ENCODE measurements at regions not wholly inside any gene's neighbourhood (a gene's known extent, or its start where the extent isn't known, plus 50 kb on each side); places are given as distances from the start of the nearest gene placed in this dataset.

GRCh38 chr22:27019827-27020226 lies 362.4 kb downstream of the MIAT start:
- H3K4me3 ChIP-seq (ENCODE audit: low read length in 2 of 2): no peak overlapping the region
- H3K27me3 ChIP-seq (ENCODE audit: control insufficient read depth in 1 of 2, insufficient read depth in 2 of 2, low read length in 2 of 2): no peaks in the 10 kb centered on the region
- peaks cover 6% of the 10 kb centered on the region for H3K4me1 ChIP-seq (ENCODE audit: control insufficient read depth, insufficient read depth, low read length)
- H3K27ac ChIP-seq (ENCODE audit: low read length): peak overlapping the region; percentile 69
- H3K9ac ChIP-seq (ENCODE audit: low read length in 2 of 2): peak overlapping the region in 1 of 2 donors; percentile 18
- no peaks in the 10 kb centered on the region for H3K9me3 ChIP-seq (ENCODE audit: control insufficient read depth in 2 of 2, low read length in 2 of 2)
- no peaks in the 10 kb centered on the region for H3K36me3 ChIP-seq (ENCODE audit: control insufficient read depth in 2 of 2, insufficient read depth in 2 of 2, low read length in 2 of 2)

- Histone ChIP-seq H3K9me3 (ENCODE audit: control insufficient read depth in 2 of 2, low read length in 2 of 2) (no peaks in the 10 kb centered on the region), H3K4me1 (ENCODE audit: control insufficient read depth, insufficient read depth, low read length) (peaks cover 6% of the 10 kb centered on the region), H3K4me3 (ENCODE audit: low read length in 2 of 2) (no peak overlapping the region)
Observed at GRCh38 chr22:27022274-27022895, 365.0 kb downstream of the MIAT start.

GRCh38 chr22:27022896-27023361 lies 365.5 kb downstream of the MIAT start:
- Histone ChIP-seq H3K9ac (ENCODE audit: low read length in 2 of 2) (no peak overlapping the region), H3K4me3 (ENCODE audit: low read length in 2 of 2) (no peak overlapping the region), H3K4me1 (ENCODE audit: control insufficient read depth, insufficient read depth, low read length) (peaks cover 6% of the 10 kb centered on the region), H3K27ac (ENCODE audit: low read length) (no peak overlapping the region), H3K36me3 (ENCODE audit: control insufficient read depth in 2 of 2, insufficient read depth in 2 of 2, low read length in 2 of 2) (no peaks in the 10 kb centered on the region), H3K9me3 (ENCODE audit: control insufficient read depth in 2 of 2, low read length in 2 of 2) (no peaks in the 10 kb centered on the region), H3K27me3 (ENCODE audit: control insufficient read depth in 1 of 2, insufficient read depth in 2 of 2, low read length in 2 of 2) (no peaks in the 10 kb centered on the region)

More at GRCh38 chr22:27022274-27022895, 365.0 kb downstream of the MIAT start:
- Histone ChIP-seq H3K27me3 (ENCODE audit: control insufficient read depth in 1 of 2, insufficient read depth in 2 of 2, low read length in 2 of 2) (no peaks in the 10 kb centered on the region), H3K9ac (ENCODE audit: low read length in 2 of 2) (no peak overlapping the region), H3K27ac (ENCODE audit: low read length) (no peak overlapping the region), H3K36me3 (ENCODE audit: control insufficient read depth in 2 of 2, insufficient read depth in 2 of 2, low read length in 2 of 2) (no peaks in the 10 kb centered on the region)

- Histone ChIP-seq H3K36me3 (ENCODE audit: control insufficient read depth in 2 of 2, insufficient read depth in 2 of 2, low read length in 2 of 2) (no peaks in the 10 kb centered on the region), H3K9ac (ENCODE audit: low read length in 2 of 2) (no peak overlapping the region), H3K4me3 (ENCODE audit: low read length in 2 of 2) (no peak overlapping the region), H3K27ac (ENCODE audit: low read length) (no peak overlapping the region), H3K27me3 (ENCODE audit: control insufficient read depth in 1 of 2, insufficient read depth in 2 of 2, low read length in 2 of 2) (no peaks in the 10 kb centered on the region), H3K4me1 (ENCODE audit: control insufficient read depth, insufficient read depth, low read length) (peaks cover 6% of the 10 kb centered on the region), H3K9me3 (ENCODE audit: control insufficient read depth in 2 of 2, low read length in 2 of 2) (no peaks in the 10 kb centered on the region)
Observed at GRCh38 chr22:27023591-27023990, 366.2 kb downstream of the MIAT start.

GRCh38 chr22:27024982-27025381 lies 367.6 kb downstream of the MIAT start:
- H3K36me3 ChIP-seq (ENCODE audit: control insufficient read depth in 2 of 2, insufficient read depth in 2 of 2, low read length in 2 of 2): no peaks in the 10 kb centered on the region
- no peak overlapping the region for H3K27ac ChIP-seq (ENCODE audit: low read length)
- H3K4me3 ChIP-seq (ENCODE audit: low read length in 2 of 2): no peak overlapping the region
- no peaks in the 10 kb centered on the region for H3K27me3 ChIP-seq (ENCODE audit: control insufficient read depth in 1 of 2, insufficient read depth in 2 of 2, low read length in 2 of 2)
- H3K9me3 ChIP-seq (ENCODE audit: control insufficient read depth in 2 of 2, low read length in 2 of 2): peaks cover 0 to 3% of the 10 kb centered on the region in 2 donors
- peaks cover 4% of the 10 kb centered on the region for H3K4me1 ChIP-seq (ENCODE audit: control insufficient read depth, insufficient read depth, low read length)
- no peak overlapping the region for H3K9ac ChIP-seq (ENCODE audit: low read length in 2 of 2)

GRCh38 chr22:27028093-27028492 lies 370.7 kb downstream of the MIAT start:
- no peaks in the 10 kb centered on the region for H3K36me3 ChIP-seq (ENCODE audit: control insufficient read depth in 2 of 2, insufficient read depth in 2 of 2, low read length in 2 of 2)
- no peak overlapping the region for H3K9ac ChIP-seq (ENCODE audit: low read length in 2 of 2)
- peaks cover 14% of the 10 kb centered on the region for H3K4me1 ChIP-seq (ENCODE audit: control insufficient read depth, insufficient read depth, low read length)
- no peak overlapping the region for H3K27ac ChIP-seq (ENCODE audit: low read length)
- H3K4me3 ChIP-seq (ENCODE audit: low read length in 2 of 2): no peak overlapping the region
- H3K27me3 ChIP-seq (ENCODE audit: control insufficient read depth in 1 of 2, insufficient read depth in 2 of 2, low read length in 2 of 2): no peaks in the 10 kb centered on the region
- peaks cover 0 to 3% of the 10 kb centered on the region in 2 donors for H3K9me3 ChIP-seq (ENCODE audit: control insufficient read depth in 2 of 2, low read length in 2 of 2)

- H3K4me1 ChIP-seq (ENCODE audit: control insufficient read depth, insufficient read depth, low read length): peaks cover 14% of the 10 kb centered on the region
- no peaks in the 10 kb centered on the region for H3K36me3 ChIP-seq (ENCODE audit: control insufficient read depth in 2 of 2, insufficient read depth in 2 of 2, low read length in 2 of 2)
- no peak overlapping the region for H3K4me3 ChIP-seq (ENCODE audit: low read length in 2 of 2)
- H3K27ac ChIP-seq (ENCODE audit: low read length): no peak overlapping the region
- H3K9me3 ChIP-seq (ENCODE audit: control insufficient read depth in 2 of 2, low read length in 2 of 2): peaks cover 0 to 3% of the 10 kb centered on the region in 2 donors
- no peaks in the 10 kb centered on the region for H3K27me3 ChIP-seq (ENCODE audit: control insufficient read depth in 1 of 2, insufficient read depth in 2 of 2, low read length in 2 of 2)
- no peak overlapping the region for H3K9ac ChIP-seq (ENCODE audit: low read length in 2 of 2)
Observed at GRCh38 chr22:27029584-27030130, 372.3 kb downstream of the MIAT start.

- Histone ChIP-seq H3K9me3 (ENCODE audit: control insufficient read depth in 2 of 2, low read length in 2 of 2) (peaks cover 0 to 3% of the 10 kb centered on the region in 2 donors), H3K4me3 (ENCODE audit: low read length in 2 of 2) (no peak overlapping the region), H3K4me1 (ENCODE audit: control insufficient read depth, insufficient read depth, low read length) (peaks cover 14% of the 10 kb centered on the region), H3K27me3 (ENCODE audit: control insufficient read depth in 1 of 2, insufficient read depth in 2 of 2, low read length in 2 of 2) (no peaks in the 10 kb centered on the region), H3K36me3 (ENCODE audit: control insufficient read depth in 2 of 2, insufficient read depth in 2 of 2, low read length in 2 of 2) (no peaks in the 10 kb centered on the region), H3K9ac (ENCODE audit: low read length in 2 of 2) (no peak overlapping the region), H3K27ac (ENCODE audit: low read length) (no peak overlapping the region)
Observed at GRCh38 chr22:27032091-27032761, 374.8 kb downstream of the MIAT start.

- Histone ChIP-seq H3K27ac (ENCODE audit: low read length) (no peak overlapping the region), H3K9me3 (ENCODE audit: control insufficient read depth in 2 of 2, low read length in 2 of 2) (no peaks in the 10 kb centered on the region), H3K36me3 (ENCODE audit: control insufficient read depth in 2 of 2, insufficient read depth in 2 of 2, low read length in 2 of 2) (no peaks in the 10 kb centered on the region), H3K4me3 (ENCODE audit: low read length in 2 of 2) (no peak overlapping the region), H3K27me3 (ENCODE audit: control insufficient read depth in 1 of 2, insufficient read depth in 2 of 2, low read length in 2 of 2) (peaks cover 0 to 5% of the 10 kb centered on the region in 2 donors), H3K9ac (ENCODE audit: low read length in 2 of 2) (no peak overlapping the region), H3K4me1 (ENCODE audit: control insufficient read depth, insufficient read depth, low read length) (no peaks in the 10 kb centered on the region)
Observed at GRCh38 chr22:27041745-27042310, 384.4 kb downstream of the MIAT start.

GRCh38 chr22:27043262-27043661 lies 385.9 kb downstream of the MIAT start:
- H3K27me3 ChIP-seq (ENCODE audit: control insufficient read depth in 1 of 2, insufficient read depth in 2 of 2, low read length in 2 of 2): peaks cover 0 to 5% of the 10 kb centered on the region in 2 donors
- H3K4me1 ChIP-seq (ENCODE audit: control insufficient read depth, insufficient read depth, low read length): no peaks in the 10 kb centered on the region
- no peak overlapping the region for H3K9ac ChIP-seq (ENCODE audit: low read length in 2 of 2)
- no peak overlapping the region for H3K27ac ChIP-seq (ENCODE audit: low read length)
- no peaks in the 10 kb centered on the region for H3K36me3 ChIP-seq (ENCODE audit: control insufficient read depth in 2 of 2, insufficient read depth in 2 of 2, low read length in 2 of 2)
- H3K9me3 ChIP-seq (ENCODE audit: control insufficient read depth in 2 of 2, low read length in 2 of 2): no peaks in the 10 kb centered on the region
- H3K4me3 ChIP-seq (ENCODE audit: low read length in 2 of 2): no peak overlapping the region

Measured in stomach smooth muscle (tissue), 2 donors.